Omental fat pad (tissue), 3 donors: ENCODE measurements at regions not wholly inside any gene's neighbourhood (a gene's known extent, or its start where the extent isn't known, plus 50 kb on each side); places are given as distances from the start of the nearest gene placed in this dataset.

Source experiments
- ATAC-seq: fragments of 150-250 bp; one replicate; pipeline ENCODE4 v1.9.1; 2016; ENCODE audit warnings: mild to moderate bottlenecking, moderate library complexity; ENCODE audit not compliant: low FRiP score
- DNase-seq: peaks from one replicate; pipeline ENCODE4 v3.0.0-alpha.2; 2019; ENCODE audit warnings: low spot score
- CTCF ChIP-seq, 3 donors: fragments of 450-650 bp; IDR thresholded peaks; one replicate each; pipeline ENCODE4 v1.5.1; 2016 to 2017; ENCODE audit warnings: antibody characterized with exemption in 3 of 3, mild to moderate bottlenecking in 3 of 3, moderate library complexity in 2 of 3

DNA sequence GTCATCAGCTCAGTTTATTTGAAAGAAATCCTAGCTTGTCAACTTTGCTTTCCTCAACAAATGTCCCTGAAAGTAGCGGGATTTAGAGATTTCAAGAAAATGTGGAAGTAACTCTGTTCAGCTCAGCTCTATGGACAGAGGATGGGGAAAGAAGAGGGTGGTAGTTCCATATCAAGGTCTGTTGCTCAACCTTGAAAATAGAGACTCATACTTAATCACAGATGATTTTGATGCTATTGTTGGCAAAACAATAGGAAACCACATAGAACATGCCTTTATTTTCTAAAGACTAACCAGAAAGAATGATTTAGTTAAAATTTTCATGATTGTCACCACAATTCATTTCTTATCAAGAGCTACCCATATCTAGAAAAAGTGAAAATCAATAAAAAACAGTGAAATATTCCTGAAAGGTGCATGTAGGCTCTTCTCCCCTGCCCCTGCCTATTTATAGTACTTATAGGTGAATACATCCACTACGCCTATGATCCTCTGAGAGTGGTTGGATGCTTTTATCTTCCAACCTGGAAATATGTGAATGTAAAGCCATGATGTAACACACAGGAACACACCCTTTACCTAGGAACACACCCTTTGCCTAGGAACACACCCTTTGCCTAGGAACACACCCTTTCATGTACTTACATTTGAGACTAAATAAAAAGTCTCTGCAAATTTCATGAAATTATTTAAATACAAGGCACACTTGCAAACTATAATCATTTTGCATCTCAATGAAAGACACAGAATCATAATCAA lies 65.8 kb downstream of the ETAA1 start:
- no peak for TF ChIP-seq CTCF (IDR thresholded peaks at IDR 0.05)
- no peak for ATAC-seq

DNA sequence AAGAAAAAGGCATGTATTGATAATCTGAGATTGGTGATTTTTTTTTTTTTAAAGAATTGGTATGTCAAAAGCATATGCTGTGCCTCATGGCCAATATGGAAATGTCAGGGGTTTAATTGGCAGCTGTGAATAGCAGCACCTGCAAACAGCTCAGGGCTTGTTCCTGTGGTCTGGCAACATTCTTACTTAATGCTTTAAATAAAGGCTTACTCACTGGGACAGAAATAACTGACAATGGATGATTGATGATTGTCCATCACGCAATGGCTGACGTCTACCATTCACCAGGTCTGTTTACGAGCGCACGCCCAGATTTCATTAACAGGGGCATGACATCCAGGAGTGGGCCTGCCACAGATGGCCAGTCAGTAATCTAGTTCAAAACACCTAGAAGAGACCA lies 66.7 kb downstream of the ETAA1 start:
- ATAC-seq (no peak), DNase-seq (no peak)
- TF ChIP-seq CTCF (IDR thresholded peaks at IDR 0.05) = no peak

More for the DNA sequence above, 65.8 kb downstream of the ETAA1 start:
- DNase-seq = no peak

GRCh38 chr2:67465623-67466022 lies 68.5 kb downstream of the ETAA1 start:
- ATAC-seq = no peak
- TF ChIP-seq CTCF (IDR thresholded peaks at IDR 0.05) = no peak
- no peak for DNase-seq

DNA sequence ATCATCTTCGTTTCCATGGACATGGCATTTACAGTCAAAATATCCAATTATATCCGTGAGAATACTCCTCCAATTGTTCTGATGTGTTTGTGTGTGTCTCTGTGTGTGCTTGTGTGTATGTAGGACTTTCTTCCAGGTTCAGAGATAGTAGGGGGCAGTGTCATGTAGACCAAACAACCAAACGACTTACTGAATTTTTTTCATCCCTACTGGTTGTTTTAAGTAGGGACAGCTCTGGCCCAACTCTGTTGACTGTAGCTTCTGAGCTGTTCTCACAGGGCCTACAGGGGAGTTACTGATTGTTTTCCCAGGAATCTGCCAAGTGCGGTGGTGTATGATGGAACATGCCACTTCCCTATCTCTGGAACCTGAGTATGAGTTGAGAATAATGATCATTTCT lies 69.6 kb downstream of the ETAA1 start:
- no peak for TF ChIP-seq CTCF (IDR thresholded peaks at IDR 0.05)
- DNase-seq = no peak
- no peak for ATAC-seq

DNA sequence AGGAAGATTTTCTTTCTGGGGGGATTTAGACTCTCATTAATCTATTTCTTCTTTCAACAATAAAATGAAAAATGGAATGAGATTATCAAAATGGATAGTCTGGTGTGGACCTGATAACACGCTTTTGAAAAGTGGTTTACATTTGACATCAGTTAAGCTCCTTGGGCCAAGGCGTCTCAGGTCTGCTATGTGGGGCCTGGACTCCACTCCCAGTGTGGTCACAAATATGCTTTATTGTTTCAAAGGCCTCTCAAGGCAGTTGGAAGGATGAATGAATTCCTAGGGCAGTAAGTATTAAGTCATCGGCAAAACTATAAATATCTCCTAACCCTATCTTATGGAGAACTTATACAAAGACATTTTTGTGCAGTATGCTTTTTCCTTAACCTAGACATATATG lies 74.5 kb downstream of the ETAA1 start:
- DNase-seq (no peak), ATAC-seq (no peak)
- TF ChIP-seq CTCF (IDR thresholded peaks at IDR 0.05) = no peak

- TF ChIP-seq CTCF (IDR thresholded peaks at IDR 0.05) = no peak
- no peak for DNase-seq
- ATAC-seq = no peak
Observed at GRCh38 chr2:67476809-67477790, 80.0 kb downstream of the ETAA1 start.
